Astrocyte (in vitro differentiated cells and primary cell): ENCODE measurements at regions not wholly inside any gene's neighbourhood (a gene's known extent, or its start where the extent isn't known, plus 50 kb on each side); places are given as distances from the start of the nearest gene placed in this dataset.

Source experiments
- DNase-seq: peaks from one replicate; pipeline ENCODE4 v3.0.0-alpha.2; 2010; ENCODE audit warnings: low read depth
- FAIRE-seq: peaks from 2 replicates; lab custom pipeline; 2011; peaks lifted over from hg19 to GRCh38; lab: Jason Lieb, UNC
- H2AFZ ChIP-seq: 2 replicates; pipeline ENCODE4 v1.6.0; 2012; ENCODE audit warnings: low read depth, low read length, inconsistent platforms
- H3K27ac ChIP-seq: 2 replicates; pipeline ENCODE4 v1.5.1; 2011; ENCODE audit warnings: low read depth, low read length, inconsistent platforms
- H3K27me3 ChIP-seq: 2 replicates; pipeline ENCODE4 v1.6.0; 2011; ENCODE audit warnings: low read length, inconsistent platforms; ENCODE audit not compliant: insufficient read depth
- H3K36me3 ChIP-seq: 2 replicates; pipeline ENCODE4 v1.5.1; 2011; ENCODE audit warnings: low read length, inconsistent platforms; ENCODE audit not compliant: insufficient read depth
- H3K4me1 ChIP-seq: 2 replicates; pipeline ENCODE4 v1.5.1; 2011; ENCODE audit warnings: low read length, inconsistent platforms; ENCODE audit not compliant: insufficient read depth
- H3K4me2 ChIP-seq: 2 replicates; pipeline ENCODE4 v1.6.0; 2012; ENCODE audit warnings: low read length, inconsistent platforms
- H3K4me3 ChIP-seq: 2 replicates; pipeline ENCODE4 v1.5.1; 2011; ENCODE audit warnings: low read depth, mild to moderate bottlenecking, low read length, inconsistent platforms; ENCODE audit not compliant: insufficient read depth
- H3K79me2 ChIP-seq: 2 replicates; pipeline ENCODE4 v1.6.0; 2012; ENCODE audit warnings: mild to moderate bottlenecking, low read length, inconsistent platforms; ENCODE audit not compliant: insufficient read depth
- H3K9ac ChIP-seq: 2 replicates; pipeline ENCODE4 v1.6.0; 2012; ENCODE audit warnings: mild to moderate bottlenecking, low read length, inconsistent platforms
- H3K9me3 ChIP-seq: 2 replicates; pipeline ENCODE4 v1.5.1; 2012; ENCODE audit warnings: low read depth, mild to moderate bottlenecking, low read length, inconsistent platforms; ENCODE audit not compliant: insufficient read depth
- H4K20me1 ChIP-seq: 2 replicates; pipeline ENCODE4 v1.6.0; 2012; ENCODE audit warnings: low read length, inconsistent platforms; ENCODE audit not compliant: insufficient read depth
- H3K27ac Mint-ChIP-seq: one replicate; pipeline ENCODE4 v1.8.0; 2021; ENCODE audit warnings: mild to moderate bottlenecking, mixed read lengths; ENCODE audit not compliant: unreplicated experiment
- H3K27me3 Mint-ChIP-seq: one replicate; pipeline ENCODE4 v1.8.0; 2021; ENCODE audit warnings: low read depth, mixed read lengths; ENCODE audit not compliant: unreplicated experiment
- H3K36me3 Mint-ChIP-seq: one replicate; pipeline ENCODE4 v1.8.0; 2021; ENCODE audit warnings: low read depth, mixed read lengths; ENCODE audit not compliant: unreplicated experiment
- H3K4me1 Mint-ChIP-seq: one replicate; pipeline ENCODE4 v1.8.0; 2021; ENCODE audit warnings: low read depth, mixed read lengths; ENCODE audit not compliant: unreplicated experiment
- H3K4me3 Mint-ChIP-seq: one replicate; pipeline ENCODE4 v1.8.0; 2021; ENCODE audit warnings: mild to moderate bottlenecking, moderate library complexity, mixed read lengths; ENCODE audit not compliant: unreplicated experiment
- H3K9me3 Mint-ChIP-seq: one replicate; pipeline ENCODE4 v1.8.0; 2021; ENCODE audit warnings: mild to moderate bottlenecking, mixed read lengths; ENCODE audit not compliant: unreplicated experiment
- EZH2 ChIP-seq: IDR thresholded peaks from 2 replicates; pipeline ENCODE4 v1.6.1; 2012; ENCODE audit warnings: mild to moderate bottlenecking, low read length, inconsistent platforms; ENCODE audit not compliant: insufficient read depth
- TF ChIP-seq, protein P1 (sequence below): IDR thresholded peaks from 2 replicates; pipeline ENCODE4 v1.5.1; 2011; ENCODE audit warnings: low read depth, mild to moderate bottlenecking, inconsistent platforms, low read length, moderate library complexity; ENCODE audit not compliant: insufficient read depth

DNA sequence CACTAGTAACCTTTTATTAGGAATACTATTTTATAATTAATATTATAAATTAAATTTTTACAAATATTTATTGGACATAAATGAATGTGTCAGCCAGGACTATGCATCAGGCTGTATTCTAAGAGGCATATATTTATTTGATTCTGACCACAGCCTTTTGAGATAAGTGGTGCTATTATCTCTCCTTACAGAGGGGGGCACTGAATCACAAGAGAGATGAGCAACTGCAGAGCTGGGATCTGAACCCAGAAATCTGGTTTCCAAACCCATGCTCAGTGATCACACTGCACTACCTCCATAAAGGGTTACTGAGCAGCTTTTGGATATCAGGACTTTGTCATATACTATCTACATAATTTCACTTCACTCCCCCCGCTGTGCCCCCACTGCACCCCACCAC lies 322.0 kb downstream of the TMA16 start:
- H3K4me2 ChIP-seq = no peak overlapping the region
- no peaks in the 10 kb centered on the region for H3K79me2 ChIP-seq
- H4K20me1 ChIP-seq = no peaks in the 10 kb centered on the region
- H3K27me3 Mint-ChIP-seq = no peaks in the 10 kb centered on the region
- H3K4me3 Mint-ChIP-seq = no peak overlapping the region
- no peak for TF ChIP-seq EZH2
- TF ChIP-seq, protein P1, sequence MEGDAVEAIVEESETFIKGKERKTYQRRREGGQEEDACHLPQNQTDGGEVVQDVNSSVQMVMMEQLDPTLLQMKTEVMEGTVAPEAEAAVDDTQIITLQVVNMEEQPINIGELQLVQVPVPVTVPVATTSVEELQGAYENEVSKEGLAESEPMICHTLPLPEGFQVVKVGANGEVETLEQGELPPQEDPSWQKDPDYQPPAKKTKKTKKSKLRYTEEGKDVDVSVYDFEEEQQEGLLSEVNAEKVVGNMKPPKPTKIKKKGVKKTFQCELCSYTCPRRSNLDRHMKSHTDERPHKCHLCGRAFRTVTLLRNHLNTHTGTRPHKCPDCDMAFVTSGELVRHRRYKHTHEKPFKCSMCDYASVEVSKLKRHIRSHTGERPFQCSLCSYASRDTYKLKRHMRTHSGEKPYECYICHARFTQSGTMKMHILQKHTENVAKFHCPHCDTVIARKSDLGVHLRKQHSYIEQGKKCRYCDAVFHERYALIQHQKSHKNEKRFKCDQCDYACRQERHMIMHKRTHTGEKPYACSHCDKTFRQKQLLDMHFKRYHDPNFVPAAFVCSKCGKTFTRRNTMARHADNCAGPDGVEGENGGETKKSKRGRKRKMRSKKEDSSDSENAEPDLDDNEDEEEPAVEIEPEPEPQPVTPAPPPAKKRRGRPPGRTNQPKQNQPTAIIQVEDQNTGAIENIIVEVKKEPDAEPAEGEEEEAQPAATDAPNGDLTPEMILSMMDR = no peak
- H3K36me3 ChIP-seq = no peaks in the 10 kb centered on the region
- no peak for FAIRE-seq
- H3K9me3 ChIP-seq = no peaks in the 10 kb centered on the region
- H3K27ac Mint-ChIP-seq = no peak overlapping the region
- H3K9ac ChIP-seq = no peak overlapping the region
- H3K9me3 Mint-ChIP-seq = no peaks in the 10 kb centered on the region
- no peaks in the 10 kb centered on the region for H3K36me3 Mint-ChIP-seq
- no peak overlapping the region for H3K27ac ChIP-seq
- no peak overlapping the region for H3K4me3 ChIP-seq
- no peaks in the 10 kb centered on the region for H3K4me1 Mint-ChIP-seq
- H3K4me1 ChIP-seq = no peaks in the 10 kb centered on the region
- no peaks in the 10 kb centered on the region for H3K27me3 ChIP-seq
- H2AFZ ChIP-seq = no peak overlapping the region
- DNase-seq = no peak

DNA sequence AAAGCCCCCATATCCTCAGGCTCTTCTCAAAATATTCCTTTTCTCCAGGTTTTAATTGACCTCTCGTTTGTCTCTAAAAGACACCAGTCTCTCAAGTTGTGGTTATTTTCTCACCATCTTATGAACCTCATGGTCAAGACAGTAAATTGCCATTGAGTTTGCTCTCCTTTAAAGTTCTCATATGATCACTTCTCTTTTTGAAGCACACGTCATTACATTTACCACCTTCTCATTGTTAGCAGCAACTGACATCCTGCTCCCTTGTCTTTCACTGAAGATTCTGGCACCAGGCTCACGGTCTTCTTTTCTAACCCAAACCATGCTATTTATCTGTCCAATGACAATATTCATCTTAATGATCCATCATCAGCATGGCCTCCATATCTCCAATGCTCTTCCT lies 324.2 kb downstream of the TMA16 start:
- FAIRE-seq (no peak), DNase-seq (no peak)
- Mint-ChIP-seq H3K36me3 (no peaks in the 10 kb centered on the region), H3K27ac (no peak overlapping the region), H3K4me1 (no peaks in the 10 kb centered on the region), H3K4me3 (no peak overlapping the region), H3K9me3 (no peaks in the 10 kb centered on the region), H3K27me3 (no peaks in the 10 kb centered on the region)
- TF ChIP-seq EZH2 = no peak
- TF ChIP-seq, protein P1 = no peak
- no peaks in the 10 kb centered on the region for H3K4me1 ChIP-seq
- H3K9me3 ChIP-seq = no peaks in the 10 kb centered on the region
- no peak overlapping the region for H3K27ac ChIP-seq
- no peak overlapping the region for H3K4me3 ChIP-seq
- H4K20me1 ChIP-seq = no peaks in the 10 kb centered on the region
- H3K36me3 ChIP-seq = no peaks in the 10 kb centered on the region
- H3K27me3 ChIP-seq = no peaks in the 10 kb centered on the region
- no peak overlapping the region for H3K4me2 ChIP-seq
- H3K79me2 ChIP-seq = no peaks in the 10 kb centered on the region
- H2AFZ ChIP-seq = no peak overlapping the region
- H3K9ac ChIP-seq = no peak overlapping the region

DNA sequence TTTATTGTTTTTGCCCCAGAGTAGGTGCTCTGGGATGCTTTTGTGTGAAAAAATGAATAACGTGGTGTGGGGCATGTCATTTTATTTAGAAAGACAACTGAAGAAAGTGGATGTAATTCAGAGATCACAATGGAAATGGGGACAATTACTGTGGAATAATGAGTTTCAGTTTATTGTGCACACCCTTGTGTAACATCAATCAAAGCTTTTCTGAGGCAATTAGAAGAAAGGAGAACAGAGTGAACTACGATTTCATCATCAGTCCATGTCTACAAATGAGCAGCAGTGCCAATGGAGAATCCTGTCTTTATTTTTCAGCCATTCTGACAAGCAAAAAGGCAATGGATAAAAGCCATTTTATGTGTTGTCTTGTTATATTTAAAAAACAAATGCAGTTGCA lies 339.2 kb downstream of the TMA16 start:
- FAIRE-seq (no peak), DNase-seq (no peak)
- Histone ChIP-seq H3K27ac (no peak overlapping the region), H3K4me2 (no peak overlapping the region), H2AFZ (no peak overlapping the region), H3K4me1 (no peaks in the 10 kb centered on the region), H3K9me3 (no peaks in the 10 kb centered on the region), H3K36me3 (no peaks in the 10 kb centered on the region), H3K79me2 (no peaks in the 10 kb centered on the region), H3K9ac (no peak overlapping the region), H4K20me1 (no peaks in the 10 kb centered on the region), H3K4me3 (no peak overlapping the region), H3K27me3 (no peaks in the 10 kb centered on the region)
- H3K9me3 Mint-ChIP-seq = no peaks in the 10 kb centered on the region
- no peak for TF ChIP-seq EZH2
- TF ChIP-seq, protein P1 = no peak
- no peak overlapping the region for H3K27ac Mint-ChIP-seq
- H3K4me3 Mint-ChIP-seq = no peak overlapping the region
- no peaks in the 10 kb centered on the region for H3K4me1 Mint-ChIP-seq
- H3K36me3 Mint-ChIP-seq = no peaks in the 10 kb centered on the region
- H3K27me3 Mint-ChIP-seq = no peaks in the 10 kb centered on the region
